DND-41 (cell line): ENCODE measurements at regions not wholly inside any gene's neighbourhood (a gene's known extent, or its start where the extent isn't known, plus 50 kb on each side); places are given as distances from the start of the nearest gene placed in this dataset.

ENCODE experiments used
- CTCF ChIP-seq: IDR thresholded peaks from 2 replicates; pipeline ENCODE4 v1.5.1; 2012; ENCODE audit warnings: borderline replicate concordance, low read length, moderate library complexity, mild to moderate bottlenecking; ENCODE audit not compliant: poor library complexity, severe bottlenecking; ENCODE audit errors: extremely low read depth
- EZH2 ChIP-seq: IDR thresholded peaks from 3 replicates; pipeline ENCODE4 v1.6.1; 2012; ENCODE audit warnings: borderline replicate concordance, low read depth, mild to moderate bottlenecking, moderate library complexity, low read length, inconsistent platforms; ENCODE audit not compliant: severe bottlenecking

DNA sequence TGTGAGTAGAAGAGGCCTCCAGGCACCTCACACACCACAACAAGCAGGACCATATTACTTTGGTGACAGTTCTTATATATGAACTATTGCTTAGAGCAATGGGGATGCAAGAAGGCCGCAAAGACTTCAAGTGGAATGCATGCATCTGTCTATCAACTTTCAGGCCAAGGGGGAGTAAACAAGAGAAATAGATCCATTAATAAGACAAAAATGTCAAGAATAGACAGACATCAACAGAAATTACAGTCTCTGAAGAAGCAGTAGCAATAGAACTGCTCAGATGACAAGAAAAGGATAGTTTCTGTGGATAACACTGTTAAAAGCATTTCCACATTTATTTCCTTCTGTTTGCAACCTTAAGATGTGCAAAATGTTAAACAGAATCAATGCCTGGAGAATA lies 1057.7 kb downstream of the UQCRFS1 start:
- TF ChIP-seq CTCF (no peak), EZH2 (no peak)
